Endodermal cell (in vitro differentiated cells): ENCODE measurements at regions not wholly inside any gene's neighbourhood (a gene's known extent, or its start where the extent isn't known, plus 50 kb on each side); places are given as distances from the start of the nearest gene placed in this dataset.

Experiments used
- DNase-seq: peaks from one replicate; pipeline ENCODE4 v3.0.0-alpha.2; 2017
- H3K27ac ChIP-seq: 2 replicates; pipeline ENCODE4 v1.5.1; 2013; ENCODE audit warnings: mild to moderate bottlenecking, low read depth, low read length, moderate library complexity
- H3K27me3 ChIP-seq: 2 replicates; pipeline ENCODE4 v1.6.1; 2013; ENCODE audit warnings: mild to moderate bottlenecking, low read length, moderate library complexity; ENCODE audit not compliant: insufficient read depth, control insufficient read depth, poor library complexity, severe bottlenecking
- H3K36me3 ChIP-seq: 2 replicates; pipeline ENCODE4 v1.7.0; 2013; ENCODE audit warnings: mild to moderate bottlenecking, low read length, moderate library complexity; ENCODE audit not compliant: control insufficient read depth, insufficient read depth
- H3K4me1 ChIP-seq: one replicate; pipeline ENCODE4 v1.7.0; 2013; ENCODE audit warnings: low read length; ENCODE audit not compliant: control insufficient read depth, insufficient read depth
- H3K4me3 ChIP-seq: 2 replicates; pipeline ENCODE4 v1.5.1; 2013; ENCODE audit warnings: mild to moderate bottlenecking, low read length, moderate library complexity
- H3K9ac ChIP-seq: 2 replicates; pipeline ENCODE4 v1.6.1; 2013; ENCODE audit warnings: mild to moderate bottlenecking, low read length, moderate library complexity; ENCODE audit not compliant: poor library complexity, severe bottlenecking; ENCODE audit errors: extremely low read depth
- H3K9me3 ChIP-seq: 2 replicates; pipeline ENCODE4 v1.6.1; 2013; ENCODE audit warnings: mild to moderate bottlenecking, low read length, moderate library complexity; ENCODE audit not compliant: control insufficient read depth
- H3K27ac Mint-ChIP-seq: 2 replicates; pipeline ENCODE4 v1.8.0; 2020; ENCODE audit warnings: mixed read lengths
- H3K27me3 Mint-ChIP-seq: 2 replicates; pipeline ENCODE4 v1.8.0; 2021; ENCODE audit warnings: mild to moderate bottlenecking, mixed read lengths; ENCODE audit not compliant: insufficient read depth
- H3K36me3 Mint-ChIP-seq: 2 replicates; pipeline ENCODE4 v1.8.0; 2020; ENCODE audit warnings: low read depth, mixed read lengths
- H3K4me1 Mint-ChIP-seq: 2 replicates; pipeline ENCODE4 v1.8.0; 2020; ENCODE audit warnings: mixed read lengths
- H3K4me3 Mint-ChIP-seq: 2 replicates; pipeline ENCODE4 v1.8.0; 2020; ENCODE audit warnings: mild to moderate bottlenecking, moderate library complexity, mixed read lengths
- H3K9me3 Mint-ChIP-seq: 2 replicates; pipeline ENCODE4 v1.8.0; 2020; ENCODE audit warnings: mild to moderate bottlenecking, mixed read lengths
- CTCF ChIP-seq: fragments of 200-600 bp; sonication (generic); conservative IDR thresholded peaks from 2 replicates; pipeline ENCODE4 v1.5.0; 2021; ENCODE audit warnings: antibody characterized with exemption, mild to moderate bottlenecking
- WGBS, 2 experiments: methylation state at CpG; one replicate each; pipeline versions ENCODE4 v1.1.5 to v1.1.7; 2013; ENCODE audit warnings: missing lambda C conversion rate in 2 of 2, mixed read lengths in 1 of 2; ENCODE audit not compliant: insufficient coverage in 1 of 2, insufficient read length in 1 of 2; 5-methylcytosine and 5-hydroxymethylcytosine counted together

GRCh38 chr14:42319996-42320395 is 713.3 kb downstream of the LRFN5 start:
- no peak for DNase-seq
- Histone ChIP-seq H3K27ac (no peak overlapping the region), H3K9me3 (peaks cover 52% of the 10 kb centered on the region), H3K36me3 (peaks cover 6% of the 10 kb centered on the region), H3K4me1 (peaks cover 3% of the 10 kb centered on the region), H3K4me3 (peak overlapping the region; percentile 63), H3K27me3 (no peaks in the 10 kb centered on the region), H3K9ac (no peak overlapping the region)
- H3K36me3 Mint-ChIP-seq: peaks cover 7% of the 10 kb centered on the region
- H3K9me3 Mint-ChIP-seq: peaks cover 27% of the 10 kb centered on the region
- H3K4me1 Mint-ChIP-seq: no peaks in the 10 kb centered on the region
- H3K4me3 Mint-ChIP-seq: no peak overlapping the region
- no peak for TF ChIP-seq CTCF
- H3K27ac Mint-ChIP-seq: peak overlapping the region; percentile 39
- no peaks in the 10 kb centered on the region for H3K27me3 Mint-ChIP-seq

- no peak for DNase-seq
- TF ChIP-seq CTCF: no peak
Observed at GRCh38 chr14:42316693-42317092, 710.0 kb downstream of the LRFN5 start.

GRCh38 chr14:42311876-42312275 is 705.2 kb downstream of the LRFN5 start:
- Histone ChIP-seq H3K27ac (no peak overlapping the region), H3K9me3 (peaks cover 86% of the 10 kb centered on the region), H3K4me3 (no peak overlapping the region), H3K27me3 (no peaks in the 10 kb centered on the region), H3K4me1 (no peaks in the 10 kb centered on the region), H3K9ac (no peak overlapping the region), H3K36me3 (no peaks in the 10 kb centered on the region)
- Mint-ChIP-seq H3K27me3 (no peaks in the 10 kb centered on the region), H3K4me3 (no peak overlapping the region), H3K27ac (no peak overlapping the region), H3K9me3 (peaks cover 76% of the 10 kb centered on the region), H3K4me1 (no peaks in the 10 kb centered on the region), H3K36me3 (peaks cover 1% of the 10 kb centered on the region)
- no peak for DNase-seq
- 86 to 92% methylated on average over 6 to 9 of the region's 9 CpGs for WGBS, 2 experiments
- no peak for TF ChIP-seq CTCF

More at GRCh38 chr14:42316693-42317092, 710.0 kb downstream of the LRFN5 start:
- H3K27ac ChIP-seq: no peak overlapping the region
- no peaks in the 10 kb centered on the region for H3K27me3 ChIP-seq
- H3K4me1 ChIP-seq: peaks cover 3% of the 10 kb centered on the region
- H3K9me3 Mint-ChIP-seq: peaks cover 50% of the 10 kb centered on the region
- H3K36me3 Mint-ChIP-seq: peaks cover 8% of the 10 kb centered on the region
- no peak overlapping the region for H3K4me3 Mint-ChIP-seq
- peaks cover 6% of the 10 kb centered on the region for H3K36me3 ChIP-seq
- H3K9ac ChIP-seq: no peak overlapping the region
- H3K4me3 ChIP-seq: no peak overlapping the region
- no peak overlapping the region for H3K27ac Mint-ChIP-seq
- H3K4me1 Mint-ChIP-seq: no peaks in the 10 kb centered on the region
- H3K27me3 Mint-ChIP-seq: no peaks in the 10 kb centered on the region
- peaks cover 77% of the 10 kb centered on the region for H3K9me3 ChIP-seq
